GM19372 (cell line): ENCODE measurements at regions not wholly inside any gene's neighbourhood (a gene's known extent, or its start where the extent isn't known, plus 50 kb on each side); places are given as distances from the start of the nearest gene placed in this dataset.
"Not testable (repeated sequence)": the region's sequence is repeated elsewhere in the genome, so short reads cannot be mapped to it uniquely, and the experiment has no call there.

Experiments
- ATAC-seq: cut with Tn5 transposase; IDR thresholded peaks from one replicate; pipeline ENCODE4 v1.9.1; 2021; ENCODE audit warnings: mild to moderate bottlenecking, low read depth, moderate library complexity; ENCODE audit not compliant: unreplicated experiment

GRCh38 chr2:33726415-33726814 is 127.3 kb upstream of the FAM98A start:
- ATAC-seq, result no peak

GRCh38 chr2:33723329-33723728 is 124.2 kb upstream of the FAM98A start:
- no peak for ATAC-seq

- no peak for ATAC-seq
Observed at GRCh38 chr2:33719067-33719466, 120.0 kb upstream of the FAM98A start.

- ATAC-seq, result no peak
Observed at GRCh38 chr2:33712674-33713073, 113.6 kb upstream of the FAM98A start.

GRCh38 chr2:33709951-33710350 is 110.9 kb upstream of the FAM98A start:
- no peak for ATAC-seq

- ATAC-seq, result no peak
Observed at GRCh38 chr2:33707312-33707711, 108.2 kb upstream of the FAM98A start.

- no peak for ATAC-seq
Observed at GRCh38 chr2:33706410-33706809, 107.3 kb upstream of the FAM98A start.

GRCh38 chr2:33704406-33704855 is 105.3 kb upstream of the FAM98A start:
- no peak for ATAC-seq

GRCh38 chr2:33696234-33696633 is 97.1 kb upstream of the FAM98A start:
- no peak for ATAC-seq

- ATAC-seq, result no peak
Observed at GRCh38 chr2:33694904-33695303, 95.8 kb upstream of the FAM98A start.

- ATAC-seq, result not testable (repeated sequence)
Observed at GRCh38 chr2:33690686-33691085, 91.6 kb upstream of the FAM98A start.

GRCh38 chr2:33681364-33681757 is 82.3 kb upstream of the FAM98A start:
- no peak for ATAC-seq

- ATAC-seq, result no peak
Observed at GRCh38 chr2:33680644-33681363, 81.7 kb upstream of the FAM98A start.

- no peak for ATAC-seq
Observed at GRCh38 chr2:33678436-33678835, 79.3 kb upstream of the FAM98A start.

GRCh38 chr2:33673937-33674336 is 74.8 kb upstream of the FAM98A start:
- no peak for ATAC-seq

- ATAC-seq, result no peak
Observed at GRCh38 chr2:33672896-33673295, 73.8 kb upstream of the FAM98A start.

GRCh38 chr2:33672389-33672788 is 73.3 kb upstream of the FAM98A start:
- no peak for ATAC-seq

- no peak for ATAC-seq
Observed at GRCh38 chr2:33671198-33671597, 72.1 kb upstream of the FAM98A start.

GRCh38 chr2:33670392-33670937 is 71.4 kb upstream of the FAM98A start:
- no peak for ATAC-seq

GRCh38 chr2:33666879-33667278 is 67.8 kb upstream of the FAM98A start:
- no peak for ATAC-seq

- ATAC-seq, result no peak
Observed at GRCh38 chr2:33665039-33665438, 65.9 kb upstream of the FAM98A start.

GRCh38 chr2:33660416-33661123 is 61.5 kb upstream of the FAM98A start:
- no peak for ATAC-seq
